ENCODE measurements at regions not wholly inside any gene's neighbourhood (a gene's known extent, or its start where the extent isn't known, plus 50 kb on each side); places are given as distances from the start of the nearest gene placed in this dataset.

- Mint-ChIP-seq H3K27ac (no peak overlapping the region), H3K36me3 (ENCODE audit: low read depth) (peaks cover 3% of the 10 kb centered on the region; the same call in 1 of the 3 replicates), H3K4me1 (no peaks in the 10 kb centered on the region), H3K27me3 (ENCODE audit: insufficient read depth, low read depth, poor library complexity) (peaks cover 4% of the 10 kb centered on the region), H3K4me3 (no peak overlapping the region), H3K9me3 (peaks cover 9% of the 10 kb centered on the region; the same call in 2 of the 3 replicates)
- no peaks in the 10 kb centered on the region for H3K4me1 ChIP-seq (ENCODE audit: insufficient read depth)
- no peaks in the 10 kb centered on the region for H3K27me3 ChIP-seq (ENCODE audit: insufficient read depth)
- H3F3A ChIP-seq (replicated peaks; ENCODE audit: low read depth), result no peaks in the 10 kb centered on the region
- no peaks in the 10 kb centered on the region for H3K36me3 ChIP-seq (ENCODE audit: insufficient read depth)
- H3K4me3 ChIP-seq, result no peak overlapping the region
- H3K79me2 ChIP-seq (replicated peaks; ENCODE audit: insufficient read depth), result no peaks in the 10 kb centered on the region
- H3K27ac ChIP-seq (ENCODE audit: low read depth), result no peak overlapping the region
- 0 out of 2 replicates have a peak, but pooled peaks cover 6% of the 10 kb centered on the region for H3K9me2 ChIP-seq (ENCODE audit: insufficient read depth)
- no peaks in the 10 kb centered on the region for H4K20me1 ChIP-seq (replicated peaks; ENCODE audit: insufficient read depth)
- H2AFZ ChIP-seq, result no peak overlapping the region
- DNase-seq (ENCODE audit: low spot score) (no peak), ATAC-seq (no peak)
- H3K4me2 ChIP-seq, result no peak overlapping the region
- TF ChIP-seq STAT1 (IDR thresholded peaks at IDR 0.05; ENCODE audit: unreplicated experiment), result no peak
Observed at GRCh38 chr3:96750094-96750767, 64.2 kb upstream of the EPHA6 start.

GRCh38 chr3:96753124-96753523, 61.3 kb upstream of the EPHA6 start:
- Mint-ChIP-seq H3K36me3 (ENCODE audit: low read depth) (peaks cover 3% of the 10 kb centered on the region; the same call in 1 of the 3 replicates), H3K4me3 (no peak overlapping the region), H3K27me3 (ENCODE audit: insufficient read depth, low read depth, poor library complexity) (peaks cover 3% of the 10 kb centered on the region), H3K4me1 (no peaks in the 10 kb centered on the region), H3K27ac (no peak overlapping the region), H3K9me3 (peaks cover 9% of the 10 kb centered on the region; the same call in 2 of the 3 replicates)
- Histone ChIP-seq H3F3A (replicated peaks; ENCODE audit: low read depth) (no peaks in the 10 kb centered on the region), H2AFZ (peak overlapping the region; percentile 43; the same call in 1 of the 2 replicates), H3K4me1 (ENCODE audit: insufficient read depth) (no peaks in the 10 kb centered on the region), H3K9me2 (ENCODE audit: insufficient read depth) (0 out of 2 replicates have a peak, but pooled peaks cover 9% of the 10 kb centered on the region), H3K27ac (ENCODE audit: low read depth) (no peak overlapping the region), H3K36me3 (ENCODE audit: insufficient read depth) (no peaks in the 10 kb centered on the region), H3K27me3 (ENCODE audit: insufficient read depth) (no peaks in the 10 kb centered on the region), H3K79me2 (replicated peaks; ENCODE audit: insufficient read depth) (no peaks in the 10 kb centered on the region), H3K4me3 (no peak overlapping the region), H3K4me2 (no peak overlapping the region), H4K20me1 (replicated peaks; ENCODE audit: insufficient read depth) (no peaks in the 10 kb centered on the region)
- DNase-seq (ENCODE audit: low spot score) (no peak), ATAC-seq (no peak)
- TF ChIP-seq ZNF462 (CRISPR knock-in tag; IDR thresholded peaks at IDR 0.05) (no peak), EZH2 (IDR thresholded peaks at IDR 0.05; ENCODE audit: low read depth, unreplicated experiment) (no peak), EZH2phosphoT487 (IDR thresholded peaks at IDR 0.05; ENCODE audit: unreplicated experiment) (no peak), ZNF331 (CRISPR knock-in tag; IDR thresholded peaks at IDR 0.05; ENCODE audit: low read depth) (no peak), POLR2AphosphoS5 (IDR thresholded peaks at IDR 0.05; ENCODE audit: low read depth) (no peak), CREB1 (CRISPR knock-in tag; IDR thresholded peaks at IDR 0.05; ENCODE audit: low read depth) (no peak), ETS1 (IDR thresholded peaks at IDR 0.05) (no peak), NANOG (IDR thresholded peaks at IDR 0.05; ENCODE audit: borderline replicate concordance) (no peak), ZNF114 (CRISPR knock-in tag; IDR thresholded peaks at IDR 0.05) (no peak), JUNB (IDR thresholded peaks at IDR 0.05; ENCODE audit: unreplicated experiment) (no peak), STAT1 (IDR thresholded peaks at IDR 0.05; ENCODE audit: unreplicated experiment) (no peak)
